HG03378 (cell line): ENCODE measurements at regions not wholly inside any gene's neighbourhood (a gene's known extent, or its start where the extent isn't known, plus 50 kb on each side); places are given as distances from the start of the nearest gene placed in this dataset.
"Not testable (repeated sequence)": the region's sequence is repeated elsewhere in the genome, so short reads cannot be mapped to it uniquely, and the experiment has no call there.

Experiments used
- ATAC-seq: cut with Tn5 transposase; IDR thresholded peaks from one replicate; pipeline ENCODE4 v1.9.1; 2021; ENCODE audit warnings: mild to moderate bottlenecking, moderate library complexity; ENCODE audit not compliant: unreplicated experiment

DNA sequence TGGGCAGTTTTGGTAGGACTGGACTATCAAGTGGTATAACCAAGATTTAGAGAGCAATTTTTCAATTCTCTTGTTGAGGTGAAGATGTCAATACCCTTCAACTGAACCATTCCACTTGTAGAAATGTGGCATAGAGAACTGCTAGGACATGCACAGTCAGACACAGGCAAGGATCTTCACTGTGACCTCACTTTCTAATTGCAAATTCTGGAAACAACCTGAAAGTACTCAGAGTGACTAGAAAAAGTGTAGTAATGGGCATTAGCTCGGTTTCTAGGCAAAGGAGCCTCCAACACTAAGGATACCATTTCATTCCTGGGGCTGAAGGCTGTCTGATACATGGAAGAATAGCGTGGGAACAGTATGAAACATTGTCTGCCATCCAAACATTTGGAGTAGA is 433.0 kb upstream of the RUNX1 start:
- ATAC-seq, result no peak

DNA sequence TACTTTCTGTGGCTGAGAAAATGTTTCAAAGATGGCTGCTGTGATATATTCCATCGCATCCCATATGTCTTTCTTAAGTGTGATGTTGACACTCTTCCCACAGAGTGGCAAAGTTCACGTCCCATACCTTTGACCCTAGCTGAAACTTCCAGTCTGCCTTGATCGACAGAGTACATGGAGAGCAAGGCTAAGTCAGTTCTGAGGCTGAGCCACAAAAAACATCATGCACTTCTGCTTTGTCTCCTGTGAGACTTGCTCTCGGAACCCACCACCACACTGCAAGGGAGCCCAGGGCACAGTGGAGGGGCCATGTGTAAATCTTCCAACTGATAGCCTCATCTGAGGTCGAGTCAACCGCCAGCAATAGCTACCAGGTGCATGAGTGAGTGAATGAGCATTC is 431.9 kb upstream of the RUNX1 start:
- no peak for ATAC-seq

DNA sequence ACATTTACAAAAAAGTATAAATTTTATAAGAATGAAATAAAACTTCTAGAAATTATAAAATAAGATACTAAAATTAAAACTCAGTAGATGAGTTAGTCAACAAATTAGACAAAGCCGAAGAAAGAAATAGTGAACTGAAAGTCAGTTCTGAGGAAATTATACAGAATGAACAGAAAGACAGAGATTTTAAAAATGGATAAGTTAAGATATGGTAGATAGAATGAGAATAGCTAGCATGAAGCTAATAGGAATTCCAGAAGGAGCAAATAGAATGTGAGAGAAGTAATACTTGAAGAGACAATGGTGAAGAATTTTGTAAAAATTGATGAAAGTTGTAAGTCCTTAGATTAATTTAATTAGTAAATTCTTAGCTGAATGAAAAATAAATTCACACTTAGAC is 430.4 kb upstream of the RUNX1 start:
- no peak for ATAC-seq

DNA sequence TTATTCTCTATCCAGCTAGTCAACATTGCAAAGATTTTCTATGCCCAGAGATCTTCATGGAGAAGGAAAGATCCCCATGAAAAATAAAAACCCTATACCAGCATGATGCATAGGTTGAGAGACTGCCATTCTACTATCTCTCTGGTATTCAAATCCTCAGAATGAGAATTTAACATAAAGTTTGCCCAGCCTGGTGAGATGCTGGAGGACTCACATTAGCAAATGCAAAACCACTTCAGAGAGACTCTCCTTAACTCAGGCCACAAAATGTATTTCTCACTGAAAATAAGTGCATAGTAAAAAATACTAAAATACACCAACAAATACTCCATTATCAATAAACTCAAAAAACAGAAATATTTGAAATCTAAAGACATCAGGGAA is 430.0 kb upstream of the RUNX1 start:
- ATAC-seq, result no peak

DNA sequence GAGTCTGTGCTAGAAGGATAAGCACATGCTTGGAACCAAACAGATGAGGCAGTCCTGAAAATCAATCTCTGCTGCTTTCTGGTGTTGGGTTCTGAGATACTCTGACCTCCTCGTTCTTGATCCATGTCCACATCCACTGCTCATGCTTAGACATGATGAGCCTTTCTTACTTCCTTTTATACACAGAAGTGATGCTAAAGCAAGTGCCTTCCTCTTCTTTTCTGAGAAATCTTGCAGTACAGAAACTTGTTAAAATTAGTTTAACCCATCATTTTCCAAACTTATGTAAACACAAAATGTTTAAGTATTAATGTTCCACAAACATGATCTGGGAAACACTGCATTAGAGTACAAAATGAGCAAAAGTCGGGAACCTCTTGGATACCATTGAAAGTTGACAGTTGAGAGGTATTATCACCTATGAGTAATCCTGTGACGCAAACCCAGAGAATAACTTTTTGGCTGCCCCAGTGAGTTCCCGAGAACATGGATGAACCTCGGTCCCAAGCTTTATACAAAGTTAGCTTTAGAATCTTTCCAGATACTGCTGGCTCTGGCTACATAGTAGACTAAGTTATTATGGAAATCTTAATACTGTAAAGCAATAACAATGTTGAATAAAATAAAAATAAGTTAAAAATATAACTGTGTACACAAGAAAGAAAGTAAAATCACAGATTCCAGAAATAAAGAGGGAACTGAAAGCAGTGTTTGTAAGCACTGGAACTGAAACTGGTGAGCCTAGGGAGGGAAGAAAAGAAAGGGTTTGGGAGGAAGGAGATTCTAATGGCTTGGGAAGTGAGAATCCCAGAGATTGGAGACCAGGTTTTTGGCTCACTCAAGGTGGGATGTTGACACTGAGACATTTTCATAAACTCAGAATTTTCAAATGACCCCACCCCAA is 429.3 kb upstream of the RUNX1 start:
- ATAC-seq, result no peak

DNA sequence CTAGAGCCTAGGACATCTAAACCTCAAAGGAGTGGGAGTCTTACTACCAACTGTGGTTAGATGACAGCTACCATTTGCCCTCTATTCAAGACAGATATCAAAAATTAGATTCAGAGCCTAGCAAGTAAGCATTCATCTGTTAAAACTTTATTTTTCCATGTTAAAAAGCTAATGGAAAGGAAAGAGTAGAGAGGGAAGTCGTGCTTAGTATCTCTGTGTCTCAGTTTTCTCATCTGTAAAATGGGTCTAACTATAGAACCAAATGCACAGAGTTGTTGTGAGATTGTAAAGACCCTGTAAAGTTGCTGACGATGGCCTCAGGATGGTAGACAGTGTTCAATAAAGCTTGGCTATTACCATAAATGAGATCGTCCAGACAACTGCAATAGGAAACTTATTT is 428.5 kb upstream of the RUNX1 start:
- no peak for ATAC-seq

DNA sequence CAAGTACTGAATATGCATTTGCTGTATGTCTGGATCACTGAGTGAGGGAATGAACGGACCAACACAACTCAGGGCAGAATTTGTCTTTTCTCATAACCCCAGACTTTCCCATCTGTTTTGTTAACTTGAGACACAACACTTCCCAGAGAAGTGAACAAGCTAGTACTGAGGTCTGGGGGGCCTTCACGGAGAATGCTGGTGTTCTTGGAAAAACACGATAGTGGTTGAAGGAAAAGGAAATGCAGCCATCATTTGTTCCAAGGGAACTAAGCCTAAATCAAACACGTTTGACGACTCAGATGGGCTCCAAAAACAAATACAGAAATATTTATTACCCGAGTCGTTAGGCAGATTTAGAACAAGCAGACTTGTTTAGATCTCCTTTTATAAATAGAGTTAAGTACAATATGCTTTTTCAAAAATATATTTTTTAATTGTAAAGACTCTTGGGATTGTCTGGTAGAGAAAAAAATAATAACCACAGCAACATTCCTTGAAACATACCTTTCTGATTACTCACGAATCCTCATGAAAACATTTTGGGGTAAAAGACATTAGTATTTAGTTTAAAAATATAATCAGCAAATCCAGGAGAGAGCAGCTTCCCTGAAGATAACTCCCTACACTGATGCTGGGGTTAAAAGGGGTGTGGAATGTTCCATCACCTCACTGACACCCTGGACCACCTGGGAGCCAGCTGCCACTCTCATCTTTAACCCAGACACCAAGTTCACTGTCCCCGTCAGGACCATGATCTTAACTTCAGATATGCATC is 427.7 kb upstream of the RUNX1 start:
- ATAC-seq, result no peak

DNA sequence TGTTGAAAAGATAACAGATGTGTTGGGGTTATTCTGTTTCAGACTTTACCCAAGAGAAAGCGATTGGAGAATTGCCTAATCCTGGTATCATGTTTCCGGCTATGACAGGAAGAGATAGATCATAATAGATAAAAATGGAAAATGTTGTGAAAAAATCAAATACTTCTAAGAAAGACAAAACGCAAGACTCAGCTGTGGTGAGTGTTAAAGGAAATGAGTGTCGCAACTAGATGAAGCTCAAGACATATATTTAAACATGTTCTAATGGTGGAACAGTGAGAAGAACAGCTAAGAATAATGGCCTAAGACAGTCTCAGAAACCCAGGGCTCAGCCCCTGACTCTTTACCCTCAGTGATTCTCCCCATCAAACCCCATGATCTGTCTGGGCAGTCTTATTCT is 426.7 kb upstream of the RUNX1 start:
- no peak for ATAC-seq

DNA sequence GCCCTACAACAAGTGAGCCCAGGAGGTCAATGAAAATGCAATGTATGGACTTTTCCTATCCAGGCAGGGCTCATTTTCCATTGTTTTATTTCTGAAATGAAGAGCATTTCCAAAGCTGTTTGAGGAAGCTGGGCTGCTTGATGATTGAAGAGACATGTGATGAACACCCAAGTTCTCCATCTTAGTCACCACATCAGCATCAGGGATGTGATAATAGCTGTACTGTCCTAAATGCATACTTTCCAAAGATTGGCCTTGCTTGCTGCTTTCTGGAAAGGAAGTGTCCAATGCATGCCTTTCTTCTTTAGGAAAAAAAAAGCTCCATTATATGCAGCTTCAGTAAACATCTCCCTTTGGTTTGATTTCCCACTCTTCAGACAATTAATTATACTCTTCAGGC is 425.9 kb upstream of the RUNX1 start:
- ATAC-seq, result no peak

DNA sequence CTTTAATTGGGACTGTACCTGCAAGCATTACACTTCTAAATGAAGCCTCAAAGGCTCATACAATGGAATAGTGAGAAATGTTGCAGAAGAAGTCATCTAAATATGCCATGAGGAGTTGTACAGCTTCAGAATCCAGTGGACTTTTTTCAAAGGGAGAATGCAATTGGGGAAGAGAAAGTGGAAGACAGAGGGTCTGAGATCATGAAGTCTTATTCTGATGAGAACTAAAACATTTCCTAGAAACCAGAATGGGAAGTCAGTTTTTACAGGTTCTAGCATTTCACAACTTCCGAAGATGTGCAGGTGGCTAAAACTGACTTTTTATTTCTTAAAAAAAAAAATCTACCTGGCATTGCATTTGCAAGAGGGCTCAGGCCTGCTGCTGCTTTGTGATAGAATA is 424.4 kb upstream of the RUNX1 start:
- ATAC-seq, result no peak

DNA sequence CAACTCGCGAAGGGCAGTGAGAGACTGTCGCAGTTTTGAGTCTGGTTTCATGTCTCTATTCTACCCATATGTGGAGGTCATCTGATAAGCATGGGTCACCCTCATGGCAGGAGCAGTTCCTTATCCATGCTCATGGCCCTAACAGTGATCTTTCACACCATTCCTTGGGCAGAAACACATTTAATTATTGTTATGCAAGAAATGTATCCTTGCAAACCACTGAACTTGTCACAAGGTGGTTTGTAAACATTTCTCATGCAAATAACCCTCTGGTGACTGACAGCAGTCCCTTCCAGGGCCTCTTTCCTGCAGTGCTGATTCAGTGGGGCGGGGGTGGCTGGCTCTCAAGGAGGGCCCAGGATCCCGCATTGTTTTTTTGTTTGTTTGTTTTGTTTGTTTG is 421.4 kb upstream of the RUNX1 start:
- ATAC-seq, result no peak

DNA sequence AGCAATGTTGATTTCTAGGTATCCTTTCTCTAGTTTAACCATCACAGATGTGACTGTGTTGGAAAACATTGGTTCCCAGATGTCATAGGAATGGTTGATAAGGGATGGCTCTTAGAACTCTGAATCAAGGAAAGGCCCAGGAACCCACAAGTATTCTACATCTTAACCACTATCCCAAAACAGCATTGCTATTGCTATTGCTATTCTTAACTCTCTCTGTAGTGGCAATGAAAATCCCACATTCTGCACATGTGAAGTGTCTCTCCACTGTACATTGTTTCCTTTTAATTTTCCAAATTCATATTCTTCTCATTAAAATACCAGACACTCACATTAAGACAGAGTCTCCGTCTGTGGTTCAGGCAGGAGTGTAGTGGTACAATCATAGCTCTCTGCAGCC is 420.4 kb upstream of the RUNX1 start:
- ATAC-seq, result no peak

DNA sequence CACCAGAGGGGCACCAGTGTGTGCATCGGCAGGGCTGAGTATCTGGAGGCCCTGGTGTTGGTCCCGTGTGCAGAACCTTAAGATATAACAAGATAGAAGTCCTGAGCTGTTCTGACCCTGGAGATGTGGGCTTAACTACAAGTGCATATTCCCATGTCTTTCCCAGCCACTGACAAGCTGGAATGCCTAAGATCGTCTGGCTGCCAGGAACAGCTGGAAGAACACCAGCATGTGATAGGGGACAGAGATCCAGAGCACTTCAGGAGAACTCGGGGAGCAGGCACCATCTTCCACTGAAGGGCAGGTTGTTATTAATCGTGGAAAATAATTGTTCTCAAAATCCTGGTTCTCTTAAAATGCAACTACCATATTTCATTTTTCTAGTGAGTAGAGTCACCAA is 419.9 kb upstream of the RUNX1 start:
- no peak for ATAC-seq

DNA sequence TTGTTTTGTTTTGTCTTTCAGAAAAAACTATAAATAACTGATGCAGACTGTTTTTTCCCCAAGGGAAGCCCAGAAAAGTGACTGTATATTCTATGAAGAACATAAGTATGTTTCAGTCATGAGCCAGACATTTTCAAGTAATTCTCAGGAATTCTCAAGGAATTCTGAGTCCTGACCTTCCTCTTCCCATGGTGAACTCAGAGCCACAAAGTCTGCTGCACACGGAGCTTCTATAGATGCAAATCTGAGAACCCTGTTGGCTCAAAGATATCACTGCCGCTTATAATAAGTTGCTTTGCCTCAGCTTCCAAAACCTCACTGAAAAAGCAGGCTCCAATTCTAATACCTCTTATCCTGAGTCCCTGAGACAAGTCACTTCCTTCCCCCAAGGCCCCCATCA is 418.5 kb upstream of the RUNX1 start:
- no peak for ATAC-seq

DNA sequence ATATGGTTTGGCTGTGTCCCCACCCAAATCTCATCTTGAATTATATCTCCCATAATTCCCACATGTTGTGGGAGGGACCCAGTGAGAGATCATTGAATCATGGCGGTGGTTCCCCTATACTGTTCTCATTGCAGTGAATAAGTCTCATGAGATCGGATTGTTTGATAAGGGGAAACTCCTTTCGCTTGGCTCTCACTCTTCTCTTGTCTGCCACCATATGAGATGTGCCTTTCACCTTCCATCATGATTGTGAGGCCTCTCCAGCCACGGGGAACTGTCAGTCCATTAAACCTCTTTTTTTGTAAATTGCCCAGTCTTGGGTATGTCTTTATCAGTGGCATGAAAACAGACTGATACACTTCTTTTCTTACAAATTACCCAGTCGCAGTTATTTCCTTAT is 417.6 kb upstream of the RUNX1 start:
- ATAC-seq, result not testable (repeated sequence)

DNA sequence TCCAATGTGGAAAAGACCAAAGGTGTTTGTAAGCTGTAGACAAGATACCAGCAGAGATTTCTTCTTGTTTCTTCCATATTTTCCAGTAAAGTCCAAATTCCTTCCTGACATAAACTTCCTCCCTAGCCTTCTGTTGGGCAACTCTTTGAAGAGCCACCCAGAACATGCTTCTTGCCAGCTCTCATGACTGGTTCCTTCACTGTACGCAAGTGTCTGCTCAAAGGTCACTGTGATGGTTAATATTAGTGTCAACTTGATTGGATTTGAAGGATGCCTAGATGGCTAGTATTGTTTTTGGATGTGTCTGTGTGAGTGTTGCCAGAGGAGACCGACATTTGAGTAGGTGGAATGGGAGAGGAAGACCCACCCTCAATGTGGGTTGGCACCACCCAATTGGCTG is 416.6 kb upstream of the RUNX1 start:
- ATAC-seq, result no peak

DNA sequence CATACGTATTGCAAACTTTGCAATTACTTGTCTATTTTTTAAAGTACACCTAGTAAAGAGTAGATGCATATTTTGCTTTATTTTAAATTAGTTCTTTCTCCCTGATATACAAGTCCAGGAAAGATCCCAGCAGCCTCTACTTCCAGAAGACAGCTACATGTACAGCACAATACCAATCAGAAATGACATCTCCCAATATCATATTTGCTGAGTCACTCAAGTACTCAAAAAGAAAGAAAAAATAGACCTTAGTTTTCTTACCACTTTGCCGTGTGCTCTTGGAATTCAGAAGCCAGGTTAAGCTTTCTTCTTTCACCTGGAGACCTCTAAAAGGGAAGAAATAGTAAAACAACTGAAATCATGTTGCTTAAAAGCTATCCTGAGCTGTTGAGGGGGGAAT is 412.6 kb upstream of the RUNX1 start:
- no peak for ATAC-seq

DNA sequence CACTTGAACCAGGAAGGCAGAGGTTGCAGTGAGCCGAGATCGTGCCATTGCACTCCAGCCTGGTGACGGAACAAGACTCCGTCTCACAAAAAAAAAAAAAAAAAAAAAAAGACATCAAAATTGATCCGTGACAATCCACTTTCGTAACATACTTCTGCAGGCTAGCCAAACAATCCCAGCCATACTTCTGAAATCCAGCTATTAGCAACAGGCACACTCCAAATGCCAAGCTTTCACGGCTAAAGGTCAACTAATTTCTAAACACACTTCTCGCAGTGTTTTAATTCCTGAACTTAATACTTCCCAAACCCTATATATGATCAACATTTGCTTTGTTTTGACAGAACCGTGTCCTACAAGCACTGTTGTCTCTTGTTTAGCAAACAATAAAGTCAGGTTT is 411.3 kb upstream of the RUNX1 start:
- ATAC-seq, result no peak

DNA sequence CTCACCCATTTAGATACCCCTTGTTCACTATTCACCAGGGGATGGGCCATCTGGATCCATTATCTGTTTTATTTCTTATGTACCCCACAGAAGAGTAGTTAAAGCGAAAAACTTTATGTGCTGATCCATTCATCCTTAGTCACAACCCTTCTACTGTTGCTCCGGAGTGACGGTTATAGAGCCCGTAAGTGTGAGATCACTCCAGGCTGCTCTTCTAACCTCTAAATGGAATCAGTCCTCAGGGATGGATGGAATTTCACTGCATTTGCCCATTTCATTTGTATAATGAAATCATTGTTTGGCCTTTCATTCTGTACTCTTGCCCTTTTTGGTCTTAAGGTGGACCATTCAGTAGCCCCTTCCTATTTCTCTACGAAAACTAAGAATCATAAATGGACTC is 409.3 kb upstream of the RUNX1 start:
- no peak for ATAC-seq

DNA sequence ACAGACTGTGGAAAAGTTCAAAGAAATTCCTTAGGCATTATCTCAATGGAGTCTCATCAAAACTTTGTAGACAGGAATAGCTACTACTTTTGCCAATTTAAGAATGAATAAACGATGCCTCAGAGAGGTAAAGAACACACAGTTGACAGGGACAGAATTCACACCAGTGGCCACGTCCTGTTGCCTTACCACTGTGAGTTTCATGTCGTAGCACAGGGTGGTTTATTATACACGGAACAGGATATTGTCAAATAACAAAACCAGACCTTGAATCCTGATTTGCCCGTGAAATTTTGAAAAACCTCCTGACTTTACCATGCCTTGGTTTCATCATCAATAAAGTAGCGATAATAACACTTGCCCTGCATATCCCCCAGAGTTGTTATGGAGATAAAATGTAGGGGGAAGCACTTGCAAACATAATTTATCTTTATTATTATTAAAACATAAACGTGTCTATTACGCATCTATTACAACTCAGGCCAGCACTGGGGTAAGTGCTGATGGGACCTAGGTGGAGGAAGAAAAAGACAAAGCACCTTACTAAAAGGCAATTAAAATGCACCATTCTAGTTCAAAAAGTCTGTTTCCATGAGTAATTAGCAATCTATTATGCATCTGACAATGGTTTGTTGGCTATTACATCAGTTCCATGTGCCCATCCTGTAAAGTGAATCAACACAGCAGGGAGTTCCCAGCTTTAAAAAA is 408.1 kb upstream of the RUNX1 start:
- no peak for ATAC-seq

DNA sequence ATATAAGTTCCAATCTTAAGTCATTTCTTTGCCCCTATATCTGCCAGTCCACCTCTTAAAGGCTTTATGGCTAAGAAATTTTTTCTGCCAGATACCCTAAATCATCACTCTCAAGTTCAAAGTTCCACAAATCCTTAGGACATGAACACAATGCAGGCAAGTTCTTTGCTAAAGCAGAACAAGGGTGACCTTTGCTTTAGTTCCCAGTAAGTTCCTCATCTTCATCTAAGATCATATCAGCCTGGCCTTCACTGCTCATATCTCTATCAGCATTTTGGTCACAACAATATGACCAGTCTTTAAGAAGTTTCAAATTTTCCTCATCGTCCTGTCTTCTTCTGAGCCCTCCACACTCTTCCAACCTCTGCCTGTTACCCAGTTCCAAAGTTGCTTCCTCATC is 402.2 kb upstream of the RUNX1 start:
- no peak for ATAC-seq

DNA sequence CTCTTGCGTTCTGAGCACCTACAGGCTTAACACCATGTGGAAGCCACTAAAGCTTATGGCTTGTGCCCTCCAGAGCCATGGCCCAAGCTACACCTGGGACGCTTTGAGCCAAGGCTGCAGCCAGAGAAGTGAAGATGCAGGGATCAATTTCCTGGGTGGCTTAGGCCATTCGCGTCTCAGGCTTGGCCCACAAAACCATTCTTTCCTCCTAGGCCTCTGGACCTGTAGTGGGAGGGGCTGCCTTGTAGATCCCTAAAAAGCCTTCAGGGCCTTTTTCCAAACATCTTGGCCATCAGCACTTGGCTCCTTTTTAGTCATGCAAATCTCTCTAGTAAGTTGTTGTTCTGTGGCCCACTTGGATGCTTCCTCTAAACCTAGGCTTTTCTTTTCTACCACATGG is 401.7 kb upstream of the RUNX1 start:
- no peak for ATAC-seq
